K562 (cell line): ENCODE measurements at regions not wholly inside any gene's neighbourhood (a gene's known extent, or its start where the extent isn't known, plus 50 kb on each side); places are given as distances from the start of the nearest gene placed in this dataset.
"Not testable (repeated sequence)": the region's sequence is repeated elsewhere in the genome, so short reads cannot be mapped to it uniquely, and the experiment has no call there.

Source experiments
- ARNT ChIP-seq, 2 experiments: fragments of 450-650 bp; IDR thresholded peaks; 2 replicates each; pipeline ENCODE4 v1.6.1; 2016; ENCODE audit warnings: mild to moderate bottlenecking in 1 of 2
- ATF1 ChIP-seq, 2 experiments: fragments of 450-650 bp in 1 of 2; IDR thresholded peaks; 2 replicates each; pipeline ENCODE4 v1.6.1; 2016; ENCODE audit warnings: missing compliant biosample characterization in 1 of 2, missing genetic modification characterization in 1 of 2
- CBX1 ChIP-seq: sonication (generic); IDR thresholded peaks from 2 replicates; pipeline ENCODE4 v1.6.1; 2016; ENCODE audit warnings: antibody characterized with exemption, low read depth, mild to moderate bottlenecking
- CEBPB ChIP-seq: fragments of 450-650 bp; IDR thresholded peaks from 2 replicates; pipeline ENCODE4 v1.6.1; 2016; ENCODE audit warnings: missing genetic modification characterization, missing compliant biosample characterization
- CXXC5 ChIP-seq: fragments of 250-450 bp; sonication (Bioruptor Pico); IDR thresholded peaks from 2 replicates; pipeline ENCODE4 v1.8.0; 2022; ENCODE audit warnings: inconsistent platforms, mild to moderate bottlenecking, moderate library complexity
- DPF2 ChIP-seq: fragments of 450-650 bp; IDR thresholded peaks from 2 replicates; pipeline ENCODE4 v1.6.1; 2016
- GATA2 ChIP-seq: sonication (generic); formaldehyde crosslinking; IDR thresholded peaks from 2 replicates; pipeline ENCODE4 v1.4.0; 2020; ENCODE audit warnings: mild to moderate bottlenecking, missing genetic modification reagents
- GTF3C2 ChIP-seq: IDR thresholded peaks from 3 replicates; pipeline ENCODE4 v1.6.1; 2011; ENCODE audit warnings: borderline replicate concordance, mild to moderate bottlenecking, moderate library complexity; ENCODE audit not compliant: insufficient read length; ENCODE audit errors: extremely low read depth
- HDAC1 ChIP-seq, 2 experiments: fragments of 450-650 bp; IDR thresholded peaks; 2 replicates each; pipeline ENCODE4 v1.6.1; 2016 to 2017; ENCODE audit warnings: inconsistent platforms in 1 of 2, mild to moderate bottlenecking in 1 of 2, moderate library complexity in 1 of 2
- HDAC3 ChIP-seq: fragments of 450-650 bp; IDR thresholded peaks from 2 replicates; pipeline ENCODE4 v1.6.1; 2018; ENCODE audit warnings: borderline replicate concordance, mild to moderate bottlenecking, moderate library complexity; ENCODE audit not compliant: partially characterized antibody
- ILF3 ChIP-seq: fragments of 450-650 bp; IDR thresholded peaks from 2 replicates; pipeline ENCODE4 v1.6.1; 2018; ENCODE audit warnings: antibody characterized with exemption, mild to moderate bottlenecking, moderate library complexity, borderline replicate concordance
- MAZ ChIP-seq, 2 experiments: fragments of 450-650 bp in 1 of 2; sonication (generic) in 1 of 2; formaldehyde crosslinking; IDR thresholded peaks in 1 of 2; conservative IDR thresholded peaks in 1 of 2; 2 replicates each; pipeline versions ENCODE4 v1.4.0 to v1.5.0; 2020; ENCODE audit warnings: mild to moderate bottlenecking in 1 of 2, missing genetic modification reagents in 1 of 2
- NCOA1 ChIP-seq: fragments of 450-650 bp; IDR thresholded peaks from 2 replicates; pipeline ENCODE4 v1.6.1; 2016; ENCODE audit warnings: low read depth
- NR2C1 ChIP-seq, 2 experiments: fragments of 450-650 bp; IDR thresholded peaks; 2 replicates each; pipeline ENCODE4 v1.6.1; 2017; ENCODE audit warnings: mild to moderate bottlenecking in 2 of 2, antibody characterized with exemption in 1 of 2, inconsistent platforms in 1 of 2, missing compliant biosample characterization in 1 of 2, missing genetic modification characterization in 1 of 2
- PHF20 ChIP-seq: fragments of 450-650 bp; IDR thresholded peaks from 2 replicates; pipeline ENCODE4 v1.6.1; 2018; ENCODE audit not compliant: partially characterized antibody
- POLR2AphosphoS5 ChIP-seq: IDR thresholded peaks from 2 replicates; pipeline ENCODE4 v1.6.1; 2011; ENCODE audit warnings: mild to moderate bottlenecking, low read depth, low read length, moderate library complexity; ENCODE audit not compliant: control insufficient read depth, insufficient read depth
- RAD51 ChIP-seq: fragments of 450-650 bp; IDR thresholded peaks from 2 replicates; pipeline ENCODE4 v1.7.1; 2016; ENCODE audit warnings: low read depth, mild to moderate bottlenecking, borderline replicate concordance
- SMARCC2 ChIP-seq: fragments of 450-650 bp; IDR thresholded peaks from 2 replicates; pipeline ENCODE4 v1.6.1; 2017; ENCODE audit warnings: antibody characterized with exemption, moderate library complexity, mild to moderate bottlenecking, low read depth
- ZNF592 ChIP-seq: fragments of 450-650 bp; IDR thresholded peaks from 2 replicates; pipeline ENCODE4 v1.6.1; 2017; ENCODE audit warnings: antibody characterized with exemption, mild to moderate bottlenecking
- TF ChIP-seq, protein P1 (sequence below): fragments of 450-650 bp; formaldehyde crosslinking; conservative IDR thresholded peaks from 2 replicates; pipeline ENCODE4 v1.4.0; 2022; ENCODE audit warnings: mild to moderate bottlenecking, missing genetic modification characterization

DNA sequence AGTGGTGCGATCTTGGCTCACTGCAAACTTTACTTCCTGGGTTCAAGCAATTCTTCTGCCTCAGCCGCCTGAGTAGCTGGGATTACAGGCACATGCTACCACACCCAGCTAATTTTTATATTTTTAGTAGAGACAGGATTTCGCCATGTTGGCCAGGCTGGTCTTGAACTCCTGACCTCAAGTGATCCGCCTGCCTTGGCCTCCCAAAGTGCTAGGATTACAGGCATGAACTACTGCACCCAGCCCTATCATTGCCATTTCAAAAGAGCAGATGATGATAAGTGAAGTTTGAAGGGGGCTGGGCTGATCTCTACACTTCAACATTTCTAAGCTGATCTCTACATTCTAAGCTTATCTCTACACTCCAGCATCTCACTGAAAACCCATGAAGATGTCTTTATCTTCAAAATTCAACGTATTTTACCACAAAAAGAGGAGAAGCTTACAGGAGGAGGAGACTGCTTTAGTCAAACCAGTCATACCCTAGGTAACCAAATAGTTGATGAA lies 94.4 kb upstream of the BARHL2 start (continued):
- TF ChIP-seq, protein P1, sequence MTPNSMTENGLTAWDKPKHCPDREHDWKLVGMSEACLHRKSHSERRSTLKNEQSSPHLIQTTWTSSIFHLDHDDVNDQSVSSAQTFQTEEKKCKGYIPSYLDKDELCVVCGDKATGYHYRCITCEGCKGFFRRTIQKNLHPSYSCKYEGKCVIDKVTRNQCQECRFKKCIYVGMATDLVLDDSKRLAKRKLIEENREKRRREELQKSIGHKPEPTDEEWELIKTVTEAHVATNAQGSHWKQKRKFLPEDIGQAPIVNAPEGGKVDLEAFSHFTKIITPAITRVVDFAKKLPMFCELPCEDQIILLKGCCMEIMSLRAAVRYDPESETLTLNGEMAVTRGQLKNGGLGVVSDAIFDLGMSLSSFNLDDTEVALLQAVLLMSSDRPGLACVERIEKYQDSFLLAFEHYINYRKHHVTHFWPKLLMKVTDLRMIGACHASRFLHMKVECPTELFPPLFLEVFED (CRISPR knock-in tag) = 0 out of 2 replicates have a peak, but pooled peaks have one; percentile 17
- TF ChIP-seq ZNF592 (peak; percentile 42), CBX1 (0 out of 2 replicates have a peak, but pooled peaks have one; percentile 29), ILF3 (0 out of 2 replicates have a peak, but pooled peaks have one; percentile 13), MAZ (CRISPR knock-in tag; conservative IDR thresholded peaks at IDR 0.05 in 1 of 2, IDR thresholded peaks at IDR 0.05 in 1 of 2) (0 out of 4 replicates have a peak, but pooled peaks of 1 of the 2 experiments have one; percentile 36), CEBPB (tag) (peak; percentile 88), DPF2 (peak; percentile 96), ARNT (IDR thresholded peaks at IDR 0.05) (peak; percentile 82 to 83), GATA2 (CRISPR knock-in tag) (peak; percentile 91), NCOA1 (peak; percentile 79; the same call in 1 of the 2 replicates), GTF3C2 (peak; percentile 40), ATF1 (tag; IDR thresholded peaks at IDR 0.05) (peak; percentile 57; the same call in 1 of the 2 replicates), SMARCC2 (peak; percentile 76; the same call in 1 of the 2 replicates), RAD51 (0 out of 2 replicates have a peak, but pooled peaks have one; percentile 11), HDAC3 (peak; percentile 85), HDAC1 (IDR thresholded peaks at IDR 0.05) (peak in 1 of 2 experiments; percentile 87; a peak in 3 of 4 replicates), CXXC5 (CRISPR knock-in tag) (peak; percentile 59), PHF20 (peak; percentile 77), POLR2AphosphoS5 (peak; percentile 58; the same call in 1 of the 2 replicates), NR2C1 (IDR thresholded peaks at IDR 0.05) (peak; percentile 46), NR2C1 (tag; IDR thresholded peaks at IDR 0.05) (peak; percentile 54; the same call in 1 of the 2 replicates)
- TF ChIP-seq ATF1 (CRISPR knock-in tag; IDR thresholded peaks at IDR 0.05) = not testable (repeated sequence)
